ENCODE measurements at regions not wholly inside any gene's neighbourhood (a gene's known extent, or its start where the extent isn't known, plus 50 kb on each side); places are given as distances from the start of the nearest gene placed in this dataset.

DNA sequence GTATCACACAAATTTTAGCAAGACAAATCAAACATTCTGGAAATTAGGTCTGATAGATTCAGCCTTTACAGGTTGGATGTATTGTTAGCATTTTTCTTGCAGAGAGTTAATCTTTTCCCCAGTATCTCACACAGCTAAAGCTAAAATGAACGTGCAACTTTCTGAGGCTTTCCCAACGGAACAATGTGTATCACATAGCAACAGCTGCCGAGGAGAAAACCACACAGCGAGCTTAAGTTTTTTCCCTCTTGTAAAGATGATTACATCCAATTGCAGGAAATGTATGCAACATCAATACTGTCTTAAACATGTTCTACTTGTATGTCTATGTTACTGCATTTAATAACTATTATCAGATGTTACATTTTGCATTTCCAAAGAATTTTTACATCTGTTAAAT lies 182.2 kb downstream of the CCDC59 start:
- no peak for DNase-seq (ENCODE audit: low spot score)
- Histone ChIP-seq H3K27me3 (ENCODE audit: control insufficient read depth in 4 of 4, insufficient read depth in 4 of 4, low read length in 3 of 4) (no peaks in the 10 kb centered on the region), H3K9me3 (ENCODE audit: control insufficient read depth in 4 of 4, low read length in 3 of 4) (no peaks in the 10 kb centered on the region), H3K4me3 (ENCODE audit: low read depth in 1 of 3, low read length in 3 of 3) (no peak overlapping the region), H3K36me3 (ENCODE audit: control insufficient read depth in 4 of 4, insufficient read depth in 3 of 4, low read depth in 1 of 4, low read length in 3 of 4) (no peaks in the 10 kb centered on the region), H3K27ac (ENCODE audit: low read depth in 1 of 2, low read length in 2 of 2) (no peak overlapping the region), H3K9ac (ENCODE audit: low read depth in 1 of 2, low read length in 2 of 2) (no peak overlapping the region), H3K4me1 (ENCODE audit: control insufficient read depth in 4 of 4, insufficient read depth in 4 of 4, low read length in 3 of 4) (no peaks in the 10 kb centered on the region)
- TF ChIP-seq, protein P1, sequence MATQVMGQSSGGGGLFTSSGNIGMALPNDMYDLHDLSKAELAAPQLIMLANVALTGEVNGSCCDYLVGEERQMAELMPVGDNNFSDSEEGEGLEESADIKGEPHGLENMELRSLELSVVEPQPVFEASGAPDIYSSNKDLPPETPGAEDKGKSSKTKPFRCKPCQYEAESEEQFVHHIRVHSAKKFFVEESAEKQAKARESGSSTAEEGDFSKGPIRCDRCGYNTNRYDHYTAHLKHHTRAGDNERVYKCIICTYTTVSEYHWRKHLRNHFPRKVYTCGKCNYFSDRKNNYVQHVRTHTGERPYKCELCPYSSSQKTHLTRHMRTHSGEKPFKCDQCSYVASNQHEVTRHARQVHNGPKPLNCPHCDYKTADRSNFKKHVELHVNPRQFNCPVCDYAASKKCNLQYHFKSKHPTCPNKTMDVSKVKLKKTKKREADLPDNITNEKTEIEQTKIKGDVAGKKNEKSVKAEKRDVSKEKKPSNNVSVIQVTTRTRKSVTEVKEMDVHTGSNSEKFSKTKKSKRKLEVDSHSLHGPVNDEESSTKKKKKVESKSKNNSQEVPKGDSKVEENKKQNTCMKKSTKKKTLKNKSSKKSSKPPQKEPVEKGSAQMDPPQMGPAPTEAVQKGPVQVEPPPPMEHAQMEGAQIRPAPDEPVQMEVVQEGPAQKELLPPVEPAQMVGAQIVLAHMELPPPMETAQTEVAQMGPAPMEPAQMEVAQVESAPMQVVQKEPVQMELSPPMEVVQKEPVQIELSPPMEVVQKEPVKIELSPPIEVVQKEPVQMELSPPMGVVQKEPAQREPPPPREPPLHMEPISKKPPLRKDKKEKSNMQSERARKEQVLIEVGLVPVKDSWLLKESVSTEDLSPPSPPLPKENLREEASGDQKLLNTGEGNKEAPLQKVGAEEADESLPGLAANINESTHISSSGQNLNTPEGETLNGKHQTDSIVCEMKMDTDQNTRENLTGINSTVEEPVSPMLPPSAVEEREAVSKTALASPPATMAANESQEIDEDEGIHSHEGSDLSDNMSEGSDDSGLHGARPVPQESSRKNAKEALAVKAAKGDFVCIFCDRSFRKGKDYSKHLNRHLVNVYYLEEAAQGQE (IDR thresholded peaks at IDR 0.05) = no peak
- TF ChIP-seq, protein P2, sequence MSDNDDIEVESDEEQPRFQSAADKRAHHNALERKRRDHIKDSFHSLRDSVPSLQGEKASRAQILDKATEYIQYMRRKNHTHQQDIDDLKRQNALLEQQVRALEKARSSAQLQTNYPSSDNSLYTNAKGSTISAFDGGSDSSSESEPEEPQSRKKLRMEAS (IDR thresholded peaks at IDR 0.05) = no peak
- TF ChIP-seq RAD21 (IDR thresholded peaks at IDR 0.05) (no peak), EGR1 (IDR thresholded peaks at IDR 0.05; ENCODE audit: low read depth in 2 of 2) (no peak), GABPA (IDR thresholded peaks at IDR 0.05 in 1 of 2, conservative IDR thresholded peaks at IDR 0.05 in 1 of 2) (no peak), TAF1 (conservative IDR thresholded peaks at IDR 0.05) (no peak), SP1 (IDR thresholded peaks at IDR 0.05) (no peak)
- TF ChIP-seq, protein P3, sequence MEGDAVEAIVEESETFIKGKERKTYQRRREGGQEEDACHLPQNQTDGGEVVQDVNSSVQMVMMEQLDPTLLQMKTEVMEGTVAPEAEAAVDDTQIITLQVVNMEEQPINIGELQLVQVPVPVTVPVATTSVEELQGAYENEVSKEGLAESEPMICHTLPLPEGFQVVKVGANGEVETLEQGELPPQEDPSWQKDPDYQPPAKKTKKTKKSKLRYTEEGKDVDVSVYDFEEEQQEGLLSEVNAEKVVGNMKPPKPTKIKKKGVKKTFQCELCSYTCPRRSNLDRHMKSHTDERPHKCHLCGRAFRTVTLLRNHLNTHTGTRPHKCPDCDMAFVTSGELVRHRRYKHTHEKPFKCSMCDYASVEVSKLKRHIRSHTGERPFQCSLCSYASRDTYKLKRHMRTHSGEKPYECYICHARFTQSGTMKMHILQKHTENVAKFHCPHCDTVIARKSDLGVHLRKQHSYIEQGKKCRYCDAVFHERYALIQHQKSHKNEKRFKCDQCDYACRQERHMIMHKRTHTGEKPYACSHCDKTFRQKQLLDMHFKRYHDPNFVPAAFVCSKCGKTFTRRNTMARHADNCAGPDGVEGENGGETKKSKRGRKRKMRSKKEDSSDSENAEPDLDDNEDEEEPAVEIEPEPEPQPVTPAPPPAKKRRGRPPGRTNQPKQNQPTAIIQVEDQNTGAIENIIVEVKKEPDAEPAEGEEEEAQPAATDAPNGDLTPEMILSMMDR (IDR thresholded peaks at IDR 0.05; ENCODE audit: low read depth, low read length, missing input control) = no peak
- TF ChIP-seq, protein P4, sequence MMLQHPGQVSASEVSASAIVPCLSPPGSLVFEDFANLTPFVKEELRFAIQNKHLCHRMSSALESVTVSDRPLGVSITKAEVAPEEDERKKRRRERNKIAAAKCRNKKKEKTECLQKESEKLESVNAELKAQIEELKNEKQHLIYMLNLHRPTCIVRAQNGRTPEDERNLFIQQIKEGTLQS (IDR thresholded peaks at IDR 0.05) = no peak
- WGBS = 50% methylated on average over 4 of the region's 4 CpGs

DNA sequence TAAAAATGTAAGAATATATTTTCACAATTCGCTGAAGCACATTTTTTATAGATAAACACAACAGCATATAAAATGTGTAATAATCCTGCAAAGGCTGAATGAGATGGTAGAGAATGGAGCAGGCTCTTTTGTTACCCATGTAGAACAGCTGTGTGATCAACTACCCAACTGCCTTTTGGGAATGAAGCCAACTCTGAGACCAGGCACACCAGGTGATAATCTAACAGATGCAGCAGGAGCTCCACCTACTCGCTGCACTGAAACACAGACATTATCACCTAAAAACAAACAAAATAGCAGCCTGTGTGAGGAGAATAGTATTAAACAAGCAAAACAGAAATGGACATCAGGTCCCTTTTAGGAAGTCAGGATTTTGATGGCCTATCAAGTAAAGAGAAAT lies 183.3 kb downstream of the CCDC59 start:
- no peak overlapping the region for H3K4me3 ChIP-seq (ENCODE audit: low read depth in 1 of 3, low read length in 3 of 3)
- no peak for DNase-seq (ENCODE audit: low spot score)
- 54% methylated on average over 2 of the region's 2 CpGs for WGBS
- no peaks in the 10 kb centered on the region for H3K27me3 ChIP-seq (ENCODE audit: control insufficient read depth in 4 of 4, insufficient read depth in 4 of 4, low read length in 3 of 4)
- no peak overlapping the region for H3K9ac ChIP-seq (ENCODE audit: low read depth in 1 of 2, low read length in 2 of 2)
- no peaks in the 10 kb centered on the region for H3K9me3 ChIP-seq (ENCODE audit: control insufficient read depth in 4 of 4, low read length in 3 of 4)
- H3K36me3 ChIP-seq (ENCODE audit: control insufficient read depth in 4 of 4, insufficient read depth in 3 of 4, low read depth in 1 of 4, low read length in 3 of 4) = no peaks in the 10 kb centered on the region
- no peaks in the 10 kb centered on the region for H3K4me1 ChIP-seq (ENCODE audit: control insufficient read depth in 4 of 4, insufficient read depth in 4 of 4, low read length in 3 of 4)
- no peak overlapping the region for H3K27ac ChIP-seq (ENCODE audit: low read depth in 1 of 2, low read length in 2 of 2)
- no peak for TF ChIP-seq EGR1 (IDR thresholded peaks at IDR 0.05; ENCODE audit: low read depth in 2 of 2)
- TF ChIP-seq, protein P3 (IDR thresholded peaks at IDR 0.05; ENCODE audit: low read depth, low read length, missing input control) = no peak
- TF ChIP-seq SP1 (IDR thresholded peaks at IDR 0.05) = no peak
- TF ChIP-seq HNF4A (conservative IDR thresholded peaks at IDR 0.05) = no peak
- no peak for TF ChIP-seq NR2F2 (IDR thresholded peaks at IDR 0.05)
- TF ChIP-seq, protein P4 (IDR thresholded peaks at IDR 0.05) = no peak
- TF ChIP-seq RAD21 (IDR thresholded peaks at IDR 0.05) = no peak
- no peak for TF ChIP-seq JUND (IDR thresholded peaks at IDR 0.05)
- TF ChIP-seq, protein P2 (IDR thresholded peaks at IDR 0.05) = no peak
- no peak for TF ChIP-seq TAF1 (conservative IDR thresholded peaks at IDR 0.05)
- TF ChIP-seq, protein P1 (IDR thresholded peaks at IDR 0.05) = no peak
- TF ChIP-seq GABPA (IDR thresholded peaks at IDR 0.05 in 1 of 2, conservative IDR thresholded peaks at IDR 0.05 in 1 of 2) = no peak
- TF ChIP-seq YY1 (IDR thresholded peaks at IDR 0.05) = no peak
- TF ChIP-seq RXRA (IDR thresholded peaks at IDR 0.05) = no peak
- TF ChIP-seq FOXA2 (IDR thresholded peaks at IDR 0.05) = no peak
- no peak for TF ChIP-seq HNF4G (IDR thresholded peaks at IDR 0.05)
- TF ChIP-seq FOXA1 (IDR thresholded peaks at IDR 0.05) = no peak
